ENCODE measurements at regions not wholly inside any gene's neighbourhood (a gene's known extent, or its start where the extent isn't known, plus 50 kb on each side); places are given as distances from the start of the nearest gene placed in this dataset.

DNA sequence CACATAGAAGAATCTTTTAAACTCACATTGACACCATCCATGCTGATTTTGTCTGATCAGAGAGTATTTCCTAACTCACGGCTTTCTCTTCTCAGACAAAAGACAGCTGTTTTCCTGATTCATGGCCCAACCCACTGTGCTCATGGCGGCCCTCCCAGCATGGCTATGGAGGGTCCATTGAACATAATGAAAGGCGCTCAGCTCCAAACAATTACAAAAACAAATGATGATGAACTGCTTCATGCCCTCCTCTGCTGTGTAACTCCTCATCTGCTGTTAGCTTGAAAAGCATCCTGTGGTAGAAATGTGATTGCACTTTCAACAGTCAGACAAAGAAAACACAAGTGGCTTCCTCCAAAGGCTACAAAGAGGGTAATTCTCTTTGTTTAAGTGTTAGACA is 673.8 kb downstream of the PRELID2 start:
- TF ChIP-seq EZH2 (IDR thresholded peaks at IDR 0.05; ENCODE audit: borderline replicate concordance, low read depth, low read length, poor library complexity, severe bottlenecking), result no peak
- TF ChIP-seq, protein P1, sequence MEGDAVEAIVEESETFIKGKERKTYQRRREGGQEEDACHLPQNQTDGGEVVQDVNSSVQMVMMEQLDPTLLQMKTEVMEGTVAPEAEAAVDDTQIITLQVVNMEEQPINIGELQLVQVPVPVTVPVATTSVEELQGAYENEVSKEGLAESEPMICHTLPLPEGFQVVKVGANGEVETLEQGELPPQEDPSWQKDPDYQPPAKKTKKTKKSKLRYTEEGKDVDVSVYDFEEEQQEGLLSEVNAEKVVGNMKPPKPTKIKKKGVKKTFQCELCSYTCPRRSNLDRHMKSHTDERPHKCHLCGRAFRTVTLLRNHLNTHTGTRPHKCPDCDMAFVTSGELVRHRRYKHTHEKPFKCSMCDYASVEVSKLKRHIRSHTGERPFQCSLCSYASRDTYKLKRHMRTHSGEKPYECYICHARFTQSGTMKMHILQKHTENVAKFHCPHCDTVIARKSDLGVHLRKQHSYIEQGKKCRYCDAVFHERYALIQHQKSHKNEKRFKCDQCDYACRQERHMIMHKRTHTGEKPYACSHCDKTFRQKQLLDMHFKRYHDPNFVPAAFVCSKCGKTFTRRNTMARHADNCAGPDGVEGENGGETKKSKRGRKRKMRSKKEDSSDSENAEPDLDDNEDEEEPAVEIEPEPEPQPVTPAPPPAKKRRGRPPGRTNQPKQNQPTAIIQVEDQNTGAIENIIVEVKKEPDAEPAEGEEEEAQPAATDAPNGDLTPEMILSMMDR (conservative IDR thresholded peaks at IDR 0.05; ENCODE audit: low read depth, low read length), result no peak

All from A673 (cell line).